PC-3 (cell line): ENCODE measurements at regions not wholly inside any gene's neighbourhood (a gene's known extent, or its start where the extent isn't known, plus 50 kb on each side); places are given as distances from the start of the nearest gene placed in this dataset.

Source experiments
- ATAC-seq: fragments of 200-7000 bp; cut with Tn5 transposase; 2 replicates; pipeline ENCODE4 v1.9.1; 2020; ENCODE audit warnings: mild to moderate bottlenecking, moderate library complexity
- BruUV-seq: library from RNA; stranded (reverse); fragments of 400-500 nt; replicated peaks from 2 replicates; lab custom pipeline; 2021; lab: Mats Ljungman, UMichigan
- CTCF ChIA-PET: fragments of 300-600 bp; sonication (Branson Sonifier 250); formaldehyde crosslinking; loops from one replicate; lab custom pipeline; 2022; ENCODE audit warnings: antibody characterized with exemption; lab: Charles Lee
- POLR2A ChIA-PET: fragments of 300-600 bp; sonication (Branson Sonifier 250); formaldehyde crosslinking; loops from one replicate; lab custom pipeline; 2022; ENCODE audit warnings: antibody characterized with exemption; ENCODE audit not compliant: unreplicated experiment; lab: Charles Lee
- DNase-seq: peaks from one replicate; pipeline ENCODE4 v3.0.0-alpha.2; 2015
- H2AFZ ChIP-seq: fragments of 300-600 bp; sonication (generic); 2 replicates; pipeline ENCODE4 v1.6.0; 2016; ENCODE audit warnings: antibody characterized with exemption, low read length
- H3F3A ChIP-seq: fragments of 300-600 bp; sonication (generic); one replicate; pipeline ENCODE4 v1.6.0; 2017; ENCODE audit warnings: antibody characterized with exemption, low read length, control low read depth, mild to moderate bottlenecking; ENCODE audit not compliant: unreplicated experiment
- H3K27ac ChIP-seq: fragments of 300-600 bp; sonication (generic); 2 replicates; pipeline ENCODE4 v1.5.1; 2016; ENCODE audit warnings: mild to moderate bottlenecking, low read length
- H3K27me3 ChIP-seq: fragments of 300-600 bp; sonication (generic); 2 replicates; pipeline ENCODE4 v1.6.1; 2016; ENCODE audit warnings: low read length, mixed read lengths
- H3K36me3 ChIP-seq: fragments of 300-600 bp; sonication (generic); 2 replicates; pipeline ENCODE4 v1.6.1; 2016; ENCODE audit warnings: low read depth, mixed run types, low read length, mixed read lengths
- H3K4me1 ChIP-seq: fragments of 300-600 bp; sonication (generic); 2 replicates; pipeline ENCODE4 v1.5.1; 2016; ENCODE audit warnings: low read length; ENCODE audit not compliant: insufficient read depth
- H3K4me2 ChIP-seq: fragments of 300-600 bp; sonication (generic); 2 replicates; pipeline ENCODE4 v1.6.0; 2016; ENCODE audit warnings: low read length
- H3K4me3 ChIP-seq: fragments of 300-600 bp; sonication (generic); 2 replicates; pipeline ENCODE4 v1.5.1; 2016; ENCODE audit warnings: mild to moderate bottlenecking, low read length, mixed read lengths
- H3K79me2 ChIP-seq: fragments of 300-600 bp; sonication (generic); 2 replicates; pipeline ENCODE4 v1.6.1; 2017; ENCODE audit warnings: low read length, mixed read lengths
- H3K9ac ChIP-seq: fragments of 300-600 bp; sonication (generic); 2 replicates; pipeline ENCODE4 v1.6.0; 2016; ENCODE audit warnings: mild to moderate bottlenecking, low read length
- H3K9me2 ChIP-seq: fragments of 300-600 bp; sonication (generic); replicated peaks from 2 replicates; pipeline ENCODE4 v1.6.1; 2016; ENCODE audit warnings: mixed run types, low read length, mixed read lengths
- H3K9me3 ChIP-seq: fragments of 300-600 bp; sonication (generic); 2 replicates; pipeline ENCODE4 v1.6.1; 2016; ENCODE audit warnings: low read length, mixed read lengths
- H4K20me1 ChIP-seq: fragments of 300-600 bp; sonication (generic); 2 replicates; pipeline ENCODE4 v1.6.1; 2016; ENCODE audit warnings: low read length, mixed read lengths
- CTCF ChIP-seq: fragments of 300-600 bp; sonication (generic); conservative IDR thresholded peaks from 2 replicates; pipeline ENCODE4 v1.5.1; 2017; ENCODE audit warnings: antibody characterized with exemption, low read depth, mild to moderate bottlenecking, low read length
- EZH2 ChIP-seq: fragments of 300-600 bp; sonication (generic); IDR thresholded peaks from one replicate; pipeline ENCODE4 v1.6.1; 2017; ENCODE audit warnings: antibody characterized with exemption, mild to moderate bottlenecking, low read length; ENCODE audit not compliant: unreplicated experiment
- EZH2phosphoT487 ChIP-seq: fragments of 300-600 bp; sonication (generic); IDR thresholded peaks from 2 replicates; pipeline ENCODE4 v1.6.1; 2018; ENCODE audit warnings: mild to moderate bottlenecking, antibody characterized with exemption, low read length, borderline replicate concordance
- intact Hi-C: fragments of 100-400 bp; cut with micrococcal nuclease; formaldehyde crosslinking; loops from 2 replicates; pipeline ENCODE4 v1.9.0; 2023

- Histone ChIP-seq H3K79me2 (no peaks in the 10 kb centered on the region), H3K4me3 (no peak overlapping the region), H3K4me2 (peak overlapping the region; percentile 13), H3K9me3 (no peaks in the 10 kb centered on the region), H3K36me3 (no peaks in the 10 kb centered on the region), H3F3A (no peaks in the 10 kb centered on the region), H3K27ac (no peak overlapping the region), H2AFZ (peak overlapping the region; percentile 15; the same call in 1 of the 2 replicates), H3K4me1 (peaks cover 12% of the 10 kb centered on the region), H3K9me2 (no peaks in the 10 kb centered on the region), H3K27me3 (no peaks in the 10 kb centered on the region), H4K20me1 (no peaks in the 10 kb centered on the region), H3K9ac (no peak overlapping the region)
- BruUV-seq, result no TSS peak
- peak; percentile 32 for DNase-seq
- TF ChIP-seq EZH2 (no peak), CTCF (no peak), EZH2phosphoT487 (no peak)
- peak; percentile 62 for ATAC-seq
- ChIA-PET CTCF (interaction anchor here (0.6 to 1.1 kb wide), 5 partner anchors 130 to 369 kb away, joined by 3 to 7 read pairs (median 3); no protein-coding TSS in a partner anchor), POLR2A (no interaction called here)
- intact Hi-C loops, result loop anchor here (1.0 to 10.0 kb wide), 2 partner anchors 156 to 351 kb away; no protein-coding TSS in a partner anchor
Observed at GRCh38 chr6:54718541-54719023, 128.0 kb upstream of the FAM83B start.

GRCh38 chr6:54719131-54719530 is 127.4 kb upstream of the FAM83B start:
- ChIA-PET POLR2A (interaction anchor here (0.6 kb wide), 1 partner anchor 72 kb away, joined by 7 read pairs; no protein-coding TSS in a partner anchor), CTCF (interaction anchor here (0.6 kb wide), 1 partner anchor 350 kb away, joined by 3 read pairs; no protein-coding TSS in a partner anchor)
- Histone ChIP-seq H3K27me3 (no peaks in the 10 kb centered on the region), H2AFZ (no peak overlapping the region), H3K9ac (no peak overlapping the region), H4K20me1 (no peaks in the 10 kb centered on the region), H3K9me3 (no peaks in the 10 kb centered on the region), H3K4me1 (peaks cover 12% of the 10 kb centered on the region), H3K27ac (no peak overlapping the region), H3K4me3 (no peak overlapping the region), H3F3A (no peaks in the 10 kb centered on the region), H3K79me2 (no peaks in the 10 kb centered on the region), H3K36me3 (no peaks in the 10 kb centered on the region), H3K4me2 (peak overlapping the region; percentile 13; the same call in 1 of the 2 replicates), H3K9me2 (no peaks in the 10 kb centered on the region)
- intact Hi-C loops, result loop anchor here (10.0 kb wide), 1 partner anchor 156 kb away; no protein-coding TSS in a partner anchor
- no peak for TF ChIP-seq CTCF
- TF ChIP-seq EZH2phosphoT487, result no peak
- TF ChIP-seq EZH2, result no peak
- ATAC-seq, result no peak
- BruUV-seq, result no TSS peak
- no peak for DNase-seq

- ATAC-seq (no peak), DNase-seq (no peak)
- no peaks in the 10 kb centered on the region for H3K36me3 ChIP-seq
- no peaks in the 10 kb centered on the region for H3K27me3 ChIP-seq
- no peaks in the 10 kb centered on the region for H3F3A ChIP-seq
- no peak overlapping the region for H2AFZ ChIP-seq
- H3K4me2 ChIP-seq, result no peak overlapping the region
- no peak overlapping the region for H3K27ac ChIP-seq
- TF ChIP-seq EZH2 (no peak), EZH2phosphoT487 (no peak), CTCF (no peak)
- H3K9me3 ChIP-seq, result no peaks in the 10 kb centered on the region
- intact Hi-C loops, result loop anchor here (10.0 kb wide), 1 partner anchor 155 kb away; no protein-coding TSS in a partner anchor
- no peak overlapping the region for H3K4me3 ChIP-seq
- no peaks in the 10 kb centered on the region for H4K20me1 ChIP-seq
- peaks cover 12% of the 10 kb centered on the region for H3K4me1 ChIP-seq
- H3K9me2 ChIP-seq, result no peaks in the 10 kb centered on the region
- CTCF ChIA-PET, result interaction anchor here (0.6 kb wide), 1 partner anchor 349 kb away, joined by 3 read pairs; no protein-coding TSS in a partner anchor
- no peaks in the 10 kb centered on the region for H3K79me2 ChIP-seq
- no TSS peak for BruUV-seq
- POLR2A ChIA-PET, result interaction anchor here (0.6 kb wide), 1 partner anchor 73 kb away, joined by 7 read pairs; no protein-coding TSS in a partner anchor
- H3K9ac ChIP-seq, result no peak overlapping the region
Observed at GRCh38 chr6:54719633-54720032, 126.9 kb upstream of the FAM83B start.
